Tibial nerve (tissue), 3 donors: ENCODE measurements at regions not wholly inside any gene's neighbourhood (a gene's known extent, or its start where the extent isn't known, plus 50 kb on each side); places are given as distances from the start of the nearest gene placed in this dataset.

Experiments
- CTCF ChIP-seq, 5 experiments: fragments of 200-600 bp in 3 of 5; fragments of 450-650 bp in 2 of 5; sonication (generic) in 3 of 5; IDR thresholded peaks; one replicate each; pipeline ENCODE4 v1.5.1; 2016 to 2019; ENCODE audit warnings: antibody characterized with exemption in 5 of 5, mild to moderate bottlenecking in 3 of 5, moderate library complexity in 2 of 5
- POLR2A ChIP-seq, 2 donors: fragments of 450-650 bp; IDR thresholded peaks; one replicate each; pipeline ENCODE4 v1.6.1; 2017; ENCODE audit warnings: antibody characterized with exemption in 2 of 2, mild to moderate bottlenecking in 2 of 2, moderate library complexity in 2 of 2

- TF ChIP-seq CTCF (IDR thresholded peaks at IDR 0.05) (no peak), POLR2A (IDR thresholded peaks at IDR 0.05) (no peak)
These were observed 945.4 kb upstream of the MIR17HG start for GRCh38 chr13:90402102-90402501.
